GM18873 (cell line): ENCODE measurements at regions not wholly inside any gene's neighbourhood (a gene's known extent, or its start where the extent isn't known, plus 50 kb on each side); places are given as distances from the start of the nearest gene placed in this dataset.
"Not testable (repeated sequence)": the region's sequence is repeated elsewhere in the genome, so short reads cannot be mapped to it uniquely, and the experiment has no call there.

ENCODE experiments used
- ATAC-seq: cut with Tn5 transposase; IDR thresholded peaks from one replicate; pipeline ENCODE4 v1.9.1; 2021; ENCODE audit warnings: mild to moderate bottlenecking, moderate library complexity, moderate number of reproducible peaks; ENCODE audit not compliant: unreplicated experiment, low FRiP score

DNA sequence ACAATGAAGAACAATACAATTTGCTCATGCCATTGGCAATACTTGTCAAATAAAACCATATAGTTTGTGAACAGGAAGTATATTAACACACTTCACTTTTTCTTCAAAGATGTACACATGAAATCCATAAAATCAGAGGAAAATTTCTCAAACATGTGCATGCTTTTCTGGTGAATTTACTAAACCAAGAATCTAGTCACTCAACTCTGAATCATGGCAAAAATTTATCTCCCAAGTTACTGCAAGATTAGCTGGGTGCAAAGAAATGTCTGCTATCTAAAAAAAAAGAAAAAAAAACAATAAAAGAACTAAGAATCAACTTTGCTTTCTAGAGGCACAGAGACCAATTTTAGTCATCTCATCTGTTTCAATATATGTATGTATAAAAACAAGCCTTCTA lies 419.2 kb downstream of the NR4A2 start:
- ATAC-seq: no peak

DNA sequence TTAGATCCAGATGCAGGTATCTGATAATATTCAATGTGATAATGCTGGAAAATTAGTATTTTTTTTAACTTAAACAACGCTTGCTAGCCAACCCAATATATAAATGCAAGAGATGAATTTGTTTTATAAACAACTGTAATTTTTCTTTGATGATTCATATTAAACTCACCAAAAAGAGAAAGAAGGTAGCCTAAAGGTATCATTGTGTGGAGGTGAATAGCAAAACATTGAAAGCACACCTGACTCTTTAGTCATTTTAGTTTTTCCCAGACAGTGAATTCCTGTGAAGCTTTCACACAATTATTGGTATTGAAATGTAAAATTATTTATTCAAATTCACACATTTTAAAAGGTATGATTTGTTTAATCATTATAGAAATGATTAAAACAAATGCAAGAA lies 424.0 kb downstream of the NR4A2 start:
- ATAC-seq: no peak

DNA sequence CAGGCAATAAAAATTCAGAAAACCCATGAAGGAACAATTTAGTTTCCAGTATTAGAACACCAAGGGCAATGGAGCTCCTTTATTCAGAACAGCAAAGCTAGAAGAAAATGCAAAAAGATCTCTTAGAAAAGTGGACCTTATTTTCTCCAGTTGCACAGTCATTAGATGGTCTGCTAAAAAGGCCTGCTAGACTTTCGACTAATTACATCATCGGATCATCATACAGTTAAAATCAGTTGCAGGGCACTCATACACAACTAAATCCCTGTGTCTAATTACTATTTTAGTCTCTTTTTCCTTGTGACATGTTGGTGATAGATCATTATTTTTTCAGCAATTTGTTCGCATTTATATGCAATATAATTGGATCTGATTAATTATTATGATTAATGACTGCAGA lies 425.3 kb downstream of the NR4A2 start:
- no peak for ATAC-seq

DNA sequence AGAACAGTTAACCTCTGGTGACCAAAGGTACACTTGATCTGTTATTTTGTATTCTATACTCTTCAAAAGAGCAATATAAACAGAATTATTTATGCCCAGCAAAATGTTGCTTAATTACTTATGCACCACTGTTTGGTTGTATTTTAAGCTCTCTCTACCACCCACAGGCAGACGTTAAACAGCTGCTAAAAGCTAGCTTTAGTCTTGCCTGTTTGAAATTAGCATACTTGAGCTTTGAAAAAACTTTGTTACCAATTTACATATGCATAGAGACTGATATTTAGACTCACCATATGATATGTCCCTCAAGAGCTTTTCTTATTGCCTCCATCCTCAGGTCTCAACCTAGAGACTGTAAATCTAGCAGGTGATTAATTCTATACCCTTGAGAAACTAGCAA lies 426.9 kb downstream of the NR4A2 start:
- ATAC-seq: no peak

DNA sequence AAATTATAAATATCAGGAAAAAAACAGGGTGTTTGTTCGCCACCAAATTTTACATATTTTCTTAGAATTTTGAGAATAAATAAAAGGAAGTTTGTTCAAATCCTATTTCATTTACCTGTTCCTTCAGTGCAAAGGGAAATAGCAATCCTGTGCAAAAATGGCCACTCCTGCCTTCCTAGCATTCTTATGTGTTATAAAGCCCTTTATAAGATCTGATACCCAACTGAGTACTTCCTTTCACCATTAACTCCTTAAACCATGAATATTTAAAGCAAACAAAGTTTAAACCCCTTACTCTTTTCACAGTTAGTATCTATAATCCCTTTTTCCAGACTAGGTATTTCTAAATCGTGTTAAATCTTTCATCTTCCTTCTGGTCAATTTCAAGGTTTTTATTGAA lies 427.8 kb downstream of the NR4A2 start:
- ATAC-seq: no peak

DNA sequence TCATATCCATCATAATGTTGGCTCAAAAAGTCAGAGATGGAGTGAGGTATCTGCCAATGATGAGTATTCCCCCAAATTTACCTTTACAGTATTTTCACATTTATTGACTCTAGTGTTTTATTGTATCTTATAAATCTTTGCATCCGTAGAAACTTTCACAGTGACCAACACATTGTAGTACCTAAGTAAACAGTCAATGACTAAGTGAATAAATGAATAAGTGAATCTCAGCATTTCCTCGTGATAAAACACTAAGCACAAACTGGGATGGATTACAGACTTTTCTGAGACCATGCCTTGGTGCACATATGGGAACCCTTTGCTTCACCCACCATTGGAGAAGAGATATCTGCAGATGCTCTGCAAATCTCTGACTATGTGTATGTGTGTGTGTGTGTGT lies 429.9 kb downstream of the NR4A2 start:
- ATAC-seq: no peak

DNA sequence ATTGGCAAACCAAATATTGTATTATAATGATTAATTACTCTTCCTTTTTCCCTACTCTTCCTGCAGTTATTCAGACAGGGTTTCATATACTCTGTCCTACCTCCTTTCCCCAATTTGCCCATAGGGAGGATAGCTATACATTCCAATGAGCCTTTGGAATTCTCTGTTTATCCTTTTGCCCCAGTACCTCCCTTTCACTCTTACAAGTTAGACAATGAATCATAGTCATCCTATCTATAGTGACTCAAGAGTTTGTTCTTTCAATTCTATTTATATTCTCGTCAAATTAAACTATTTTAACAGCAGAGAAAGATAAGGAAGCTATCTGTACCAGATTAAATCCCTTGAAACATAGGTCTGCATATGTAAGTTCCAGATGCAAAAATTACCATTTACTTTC lies 437.5 kb downstream of the NR4A2 start:
- ATAC-seq: no peak

DNA sequence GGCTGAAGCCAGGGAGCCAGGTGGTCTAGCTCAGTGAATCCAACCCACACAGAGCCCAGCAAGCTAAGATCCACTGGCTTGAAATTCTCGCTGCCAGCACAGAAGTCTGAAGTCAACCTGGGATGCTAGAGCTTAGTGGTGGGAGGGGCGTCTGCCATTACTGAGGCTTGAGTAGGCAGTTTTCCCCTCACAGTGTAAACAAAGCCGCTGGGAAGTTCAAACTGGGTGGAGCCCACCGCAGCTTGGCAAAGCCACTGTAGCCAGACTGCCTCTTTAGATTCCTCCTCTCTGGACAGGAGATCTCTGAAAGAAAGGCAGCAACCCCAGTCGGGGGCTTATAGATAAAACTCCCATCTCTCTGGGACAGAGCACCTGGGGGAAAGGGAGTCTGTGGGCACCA lies 452.1 kb downstream of the NR4A2 start:
- ATAC-seq: not testable (repeated sequence)

DNA sequence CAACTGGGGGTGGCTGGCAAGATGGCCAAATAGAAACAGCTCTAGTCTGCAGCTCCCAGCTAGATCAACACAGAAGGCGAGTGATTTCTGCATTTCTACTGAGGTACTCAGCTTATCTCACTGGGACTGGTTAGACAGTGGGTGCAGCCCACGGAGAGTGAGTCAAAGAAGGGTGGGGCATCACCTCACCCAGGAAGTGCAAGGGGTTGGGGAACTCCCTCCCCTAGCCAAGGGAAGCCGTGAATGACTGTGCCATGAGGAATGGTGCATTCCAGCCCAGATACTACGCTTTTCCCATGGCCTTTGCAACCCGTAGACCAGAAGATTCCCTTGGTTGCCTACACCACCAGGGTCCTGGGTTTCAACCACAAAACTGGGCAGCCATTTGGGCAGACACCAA lies 452.6 kb downstream of the NR4A2 start:
- ATAC-seq: not testable (repeated sequence)

DNA sequence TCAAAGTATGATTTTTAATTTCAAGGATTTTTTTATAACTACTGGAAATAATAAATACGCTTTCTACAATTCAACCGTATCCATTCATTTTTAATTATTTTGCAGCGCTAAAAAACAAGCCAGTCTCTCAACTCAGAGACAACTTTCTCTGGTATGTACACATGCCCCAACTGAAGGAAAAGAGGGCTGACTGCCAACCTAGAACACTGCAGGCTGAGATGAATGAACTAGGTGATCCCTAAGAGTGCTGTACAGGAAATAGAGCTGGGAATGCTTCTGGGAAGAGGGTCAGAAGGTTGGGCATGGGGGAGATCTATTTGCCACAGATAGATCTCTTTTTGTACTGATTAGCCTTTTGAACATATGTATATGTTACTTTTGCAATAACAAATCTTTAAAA lies 460.1 kb downstream of the NR4A2 start:
- ATAC-seq: no peak

DNA sequence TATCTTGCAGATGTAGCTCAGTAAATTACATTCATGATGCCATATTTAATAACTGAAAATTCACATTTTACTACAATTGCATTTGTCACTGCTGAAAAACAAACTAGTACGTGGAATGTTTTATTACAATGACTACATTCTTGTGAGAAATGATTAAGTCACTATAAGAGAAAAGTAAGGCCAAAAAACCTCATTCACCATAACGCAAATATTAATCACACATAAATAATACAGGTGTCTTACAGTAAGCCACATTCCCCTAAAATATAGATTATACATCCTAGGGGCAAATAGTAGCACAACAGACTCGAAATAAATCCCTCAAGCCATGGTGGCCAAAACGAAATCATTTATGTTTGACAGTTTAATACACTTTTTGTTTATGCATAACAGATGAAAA lies 460.6 kb downstream of the NR4A2 start:
- no peak for ATAC-seq

DNA sequence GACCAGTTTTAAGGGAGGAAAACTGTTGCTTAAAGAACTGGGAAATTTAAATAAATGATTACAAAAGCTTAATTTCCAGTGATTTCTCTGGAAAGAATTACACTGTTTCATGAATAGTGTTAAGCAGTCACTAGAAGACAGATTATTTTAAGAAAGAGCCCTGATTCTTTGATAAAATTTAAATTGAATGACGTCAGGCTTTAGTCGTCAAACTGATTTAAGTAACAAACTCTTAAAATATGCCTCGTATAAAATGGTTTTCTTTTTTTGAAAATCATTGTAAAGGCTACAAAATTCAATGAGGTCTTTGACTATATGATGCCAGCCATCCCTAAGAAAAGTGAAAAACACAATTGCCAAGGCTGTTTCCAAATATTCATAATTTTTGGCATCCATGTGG lies 465.0 kb downstream of the NR4A2 start:
- no peak for ATAC-seq

DNA sequence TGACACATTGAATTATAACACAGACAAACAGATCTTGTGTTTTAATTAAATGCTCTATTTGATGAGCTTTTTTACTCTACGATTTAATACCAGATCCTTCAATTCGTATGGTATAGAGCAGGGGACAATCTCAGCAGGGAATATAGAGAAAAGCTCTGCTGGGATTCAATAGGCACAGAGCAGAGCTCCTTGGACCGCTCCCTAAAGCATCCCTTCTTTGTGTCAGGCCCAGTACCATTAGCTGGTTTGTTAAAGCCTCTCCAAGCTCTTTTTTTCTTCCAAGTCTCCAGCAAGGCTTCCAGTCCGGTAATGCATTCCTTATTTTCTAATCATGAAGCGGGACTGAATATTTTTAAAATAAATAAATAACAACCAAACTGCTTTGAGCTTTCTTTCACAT lies 466.0 kb downstream of the NR4A2 start:
- no peak for ATAC-seq

DNA sequence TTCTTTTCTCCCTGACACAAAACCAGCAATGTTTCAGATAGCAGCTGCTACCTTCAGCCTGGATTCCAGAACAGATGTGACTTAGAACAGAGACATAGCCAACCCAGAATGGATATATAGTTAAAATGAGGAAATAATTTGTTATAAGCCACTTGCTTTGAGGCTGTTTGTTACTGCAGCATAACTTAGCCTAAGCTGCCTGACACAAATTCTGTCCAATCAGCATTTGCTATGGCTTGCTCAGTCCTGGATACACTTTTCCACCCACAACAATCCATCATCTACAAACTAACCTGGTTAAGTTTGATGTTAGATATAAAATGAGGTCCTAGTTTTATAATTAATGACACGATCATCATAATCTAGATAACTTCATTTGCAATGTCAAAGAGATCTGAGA lies 480.4 kb downstream of the NR4A2 start:
- no peak for ATAC-seq

DNA sequence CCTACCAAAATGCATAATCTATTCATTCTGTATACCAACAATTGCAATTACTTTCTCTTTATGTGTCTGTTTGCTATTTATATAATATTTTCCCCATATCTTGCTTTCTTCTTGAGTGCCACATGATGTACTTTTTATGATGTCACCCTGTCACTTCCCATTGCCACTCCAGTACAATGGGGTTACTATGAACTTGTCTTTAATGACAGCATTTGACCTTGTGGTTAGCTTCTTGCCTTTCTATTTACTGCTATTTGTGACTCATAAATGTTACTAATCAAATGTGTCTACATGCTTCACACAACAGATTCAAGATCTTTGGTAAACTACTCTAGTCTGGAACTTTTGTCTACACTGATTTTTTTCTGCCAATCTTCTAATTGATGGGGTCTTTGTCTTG lies 486.3 kb downstream of the NR4A2 start:
- ATAC-seq: no peak

DNA sequence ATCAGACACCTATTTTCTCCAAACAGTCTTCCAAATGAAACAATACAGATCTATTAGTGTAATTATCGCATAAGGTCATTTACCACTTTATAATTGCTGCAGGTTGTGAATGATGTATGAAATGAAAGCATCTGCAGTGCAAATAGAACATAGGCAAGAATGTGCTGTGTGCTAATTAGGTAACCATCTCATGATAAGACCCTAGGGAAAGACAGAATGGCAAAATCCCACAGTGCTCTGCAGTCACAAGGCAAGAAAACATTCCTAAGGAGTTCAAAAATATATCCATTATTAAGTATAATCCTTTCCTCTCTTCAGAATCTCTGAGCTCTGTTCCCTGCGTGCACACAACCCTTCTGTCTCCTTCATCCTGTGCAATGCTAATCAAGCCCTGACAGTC lies 488.1 kb downstream of the NR4A2 start:
- ATAC-seq: no peak

DNA sequence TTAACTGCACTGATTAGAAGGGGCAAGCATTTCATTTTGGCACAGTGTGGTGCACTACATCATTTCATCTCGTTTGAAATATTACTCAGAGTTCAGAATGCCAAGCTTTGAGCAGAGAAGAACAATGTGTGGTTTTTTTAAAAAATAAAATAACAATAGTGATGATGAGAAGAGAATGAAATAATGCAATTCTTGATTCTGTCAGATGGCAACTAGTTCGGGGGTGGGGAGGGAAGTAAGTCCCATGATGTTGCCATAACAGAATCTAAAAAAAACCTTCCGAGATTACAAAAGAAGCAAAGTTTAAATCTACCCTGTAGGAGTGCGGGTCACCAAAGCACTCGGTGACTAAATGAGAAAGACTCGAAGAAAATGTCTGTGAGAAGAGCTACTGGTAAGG lies 490.4 kb downstream of the NR4A2 start:
- ATAC-seq: no peak

DNA sequence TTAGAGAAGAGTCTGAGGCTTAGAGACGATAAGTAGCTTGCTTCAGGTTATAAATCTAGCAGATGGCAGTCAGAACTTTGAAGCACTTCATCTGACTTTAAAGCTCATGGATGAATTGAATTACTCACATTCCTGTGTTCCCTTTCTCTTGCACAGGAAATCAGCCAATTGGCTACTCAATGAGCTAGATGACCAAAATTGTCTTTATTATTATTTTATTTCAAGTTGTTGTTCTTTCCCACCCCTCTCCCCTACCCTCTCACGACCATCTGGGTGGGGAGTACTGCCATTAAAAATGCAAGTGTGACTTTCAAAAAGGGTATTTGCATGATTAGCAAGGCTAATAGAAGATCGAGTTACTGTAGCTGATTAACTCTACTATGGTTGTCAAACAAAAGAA lies 491.1 kb downstream of the NR4A2 start:
- ATAC-seq: no peak

DNA sequence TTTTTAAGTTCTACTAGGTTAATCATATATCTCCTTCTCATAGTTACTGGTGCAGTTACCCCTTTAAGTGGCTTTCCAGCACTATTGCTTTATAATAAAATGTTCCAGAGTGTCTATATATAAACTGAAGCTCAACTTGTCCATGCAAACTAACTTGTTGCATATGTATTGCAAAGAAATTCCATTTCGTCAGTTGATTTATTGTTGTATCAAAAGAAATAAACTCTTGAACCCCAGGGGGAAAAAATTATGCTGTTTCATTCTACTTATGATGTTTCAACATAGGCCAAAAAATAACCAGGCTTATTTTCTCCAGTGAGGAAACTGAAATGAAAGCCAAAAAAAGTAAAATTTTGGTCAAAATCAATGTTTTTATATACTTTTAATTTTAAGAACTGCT lies 491.9 kb downstream of the NR4A2 start:
- ATAC-seq: no peak

DNA sequence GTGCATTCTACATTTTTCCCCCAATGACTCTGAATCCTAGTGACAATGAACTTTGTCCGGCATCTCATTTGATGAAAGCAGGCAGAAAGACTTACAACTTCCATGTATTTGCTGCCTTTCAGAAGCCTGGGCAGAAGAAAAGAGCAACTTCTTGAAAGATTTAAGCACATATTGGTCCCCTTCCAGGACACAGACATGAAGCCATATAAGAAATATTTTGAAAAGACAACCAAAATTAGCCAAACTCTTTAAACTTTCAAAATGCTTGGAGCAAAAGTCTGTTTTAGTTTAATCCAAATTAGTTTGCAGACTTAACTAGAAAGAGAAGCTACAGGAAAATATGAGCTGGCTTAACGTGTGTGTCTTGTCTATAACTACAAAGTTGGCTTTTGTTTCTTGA lies 492.5 kb downstream of the NR4A2 start:
- ATAC-seq: no peak

DNA sequence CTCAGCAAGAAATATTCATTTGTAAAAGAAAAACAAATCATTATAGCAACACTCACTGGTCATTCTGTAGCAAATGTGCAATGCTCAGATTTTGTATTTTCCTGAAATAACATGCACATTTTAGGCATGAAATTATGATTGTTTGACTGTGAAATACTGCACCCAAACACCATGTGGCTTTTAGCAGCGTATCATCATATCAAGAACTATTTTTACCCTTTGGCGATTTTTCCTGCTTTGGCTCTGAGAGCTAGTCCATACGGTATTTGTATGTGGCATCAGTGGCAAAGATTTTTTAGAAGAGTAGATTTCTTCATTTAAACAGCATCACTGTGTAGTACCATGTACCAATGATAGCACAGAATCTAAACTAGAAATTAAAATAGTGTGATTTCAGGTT lies 493.1 kb downstream of the NR4A2 start:
- ATAC-seq: no peak

DNA sequence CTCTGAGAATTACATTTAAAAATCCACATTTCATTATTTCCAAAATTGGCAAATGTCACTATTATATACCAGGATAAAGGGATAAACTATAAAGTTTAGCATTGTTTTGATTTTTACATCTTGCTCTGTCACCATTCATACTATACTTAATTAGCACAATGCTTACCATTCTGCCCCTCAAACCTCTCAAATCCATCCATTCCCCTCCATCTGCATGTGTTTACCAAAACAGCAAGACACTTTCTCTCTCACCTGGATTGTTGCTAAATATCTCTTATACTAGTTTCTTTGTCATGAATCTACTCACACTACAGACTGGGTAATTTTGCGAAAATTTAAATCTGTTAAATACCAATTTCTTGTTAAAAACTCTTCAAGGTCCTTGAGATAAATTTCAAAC lies 496.1 kb downstream of the NR4A2 start:
- ATAC-seq: no peak

DNA sequence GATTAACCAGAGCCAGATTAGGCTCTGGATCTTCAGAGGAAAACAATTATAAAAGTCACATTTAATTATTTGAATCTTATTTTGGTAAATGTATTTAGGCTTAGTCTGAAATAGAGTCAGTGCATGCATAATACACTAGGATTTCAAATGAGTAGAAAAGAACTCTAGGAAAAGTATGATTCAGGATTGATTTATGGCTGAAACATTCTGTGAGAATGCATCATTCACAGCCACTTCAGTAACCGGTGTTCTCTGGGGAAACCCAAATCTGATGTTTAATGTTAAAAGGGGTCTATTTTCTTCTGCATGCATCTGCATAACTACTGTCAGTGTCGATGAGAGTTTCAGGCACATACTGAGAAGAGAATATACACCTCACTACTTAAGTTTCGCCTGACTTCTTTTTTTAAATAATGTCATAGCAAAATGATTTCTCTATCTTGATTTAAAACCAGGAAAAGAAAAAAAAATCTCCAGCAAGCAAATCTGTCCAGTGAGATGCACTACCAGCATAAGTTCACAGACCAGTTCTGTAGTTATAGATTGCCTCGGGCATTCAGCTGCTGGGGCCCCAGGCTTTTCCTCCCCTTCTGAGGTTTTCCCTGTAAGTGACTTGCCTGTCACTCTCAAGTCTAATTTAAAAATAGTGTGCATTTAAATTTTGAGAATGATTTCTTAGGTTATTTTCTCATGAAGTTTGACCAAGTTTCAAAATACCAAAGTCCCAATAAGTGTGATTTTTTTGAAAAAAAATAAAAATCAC lies 501.5 kb downstream of the NR4A2 start:
- ATAC-seq: no peak
